IPS-NIHi7 (cell line): ENCODE measurements at regions not wholly inside any gene's neighbourhood (a gene's known extent, or its start where the extent isn't known, plus 50 kb on each side); places are given as distances from the start of the nearest gene placed in this dataset.
"Not testable (repeated sequence)": the region's sequence is repeated elsewhere in the genome, so short reads cannot be mapped to it uniquely, and the experiment has no call there.

Experiments used
- DNase-seq: peaks from one replicate; pipeline ENCODE4 v3.0.0; 2012; ENCODE audit warnings: mixed read lengths; ENCODE audit errors: extremely low spot score

GRCh38 chr5:52255308-52255707 lies 532.4 kb upstream of the ITGA1 start:
- no peak for DNase-seq

- no peak for DNase-seq
Measured at GRCh38 chr5:52262844-52263243, 524.9 kb upstream of the ITGA1 start.

- no peak for DNase-seq
Measured at GRCh38 chr5:52269401-52269800, 518.3 kb upstream of the ITGA1 start.

- no peak for DNase-seq
Measured at GRCh38 chr5:52269859-52270258, 517.9 kb upstream of the ITGA1 start.

GRCh38 chr5:52275639-52276038 lies 512.1 kb upstream of the ITGA1 start:
- no peak for DNase-seq

GRCh38 chr5:52277101-52277500 lies 510.6 kb upstream of the ITGA1 start:
- no peak for DNase-seq

- DNase-seq, result no peak
Measured at GRCh38 chr5:52282647-52283046, 505.1 kb upstream of the ITGA1 start.

- DNase-seq, result no peak
Measured at GRCh38 chr5:52283221-52283620, 504.5 kb upstream of the ITGA1 start.

GRCh38 chr5:52300703-52301372 lies 486.9 kb upstream of the ITGA1 start:
- no peak for DNase-seq

GRCh38 chr5:52304816-52305215 lies 482.9 kb upstream of the ITGA1 start:
- DNase-seq, result not testable (repeated sequence)

GRCh38 chr5:52328220-52328806 lies 459.4 kb upstream of the ITGA1 start:
- DNase-seq, result no peak

GRCh38 chr5:52331725-52332124 lies 456.0 kb upstream of the ITGA1 start:
- no peak for DNase-seq

GRCh38 chr5:52334367-52334766 lies 453.3 kb upstream of the ITGA1 start:
- DNase-seq, result no peak

- DNase-seq, result no peak
Measured at GRCh38 chr5:52339285-52339684, 448.4 kb upstream of the ITGA1 start.

- no peak for DNase-seq
Measured at GRCh38 chr5:52342361-52342760, 445.4 kb upstream of the ITGA1 start.

GRCh38 chr5:52356311-52356918 lies 431.3 kb upstream of the ITGA1 start:
- no peak for DNase-seq

GRCh38 chr5:52359261-52359660 lies 428.5 kb upstream of the ITGA1 start:
- no peak for DNase-seq

- DNase-seq, result no peak
Measured at GRCh38 chr5:52360985-52361384, 426.7 kb upstream of the ITGA1 start.

GRCh38 chr5:52374286-52374685 lies 413.4 kb upstream of the ITGA1 start:
- no peak for DNase-seq

GRCh38 chr5:52375969-52376368 lies 411.7 kb upstream of the ITGA1 start:
- DNase-seq, result no peak

GRCh38 chr5:52376592-52376991 lies 411.1 kb upstream of the ITGA1 start:
- no peak for DNase-seq

- DNase-seq, result no peak
Measured at GRCh38 chr5:52378237-52378636, 409.5 kb upstream of the ITGA1 start.

- no peak for DNase-seq
Measured at GRCh38 chr5:52388349-52388748, 399.4 kb upstream of the ITGA1 start.
